HG02884 (cell line): ENCODE measurements at regions not wholly inside any gene's neighbourhood (a gene's known extent, or its start where the extent isn't known, plus 50 kb on each side); places are given as distances from the start of the nearest gene placed in this dataset.
A peak's percentile ranks its signal among the peaks of the same experiment; 100 is the strongest.

Source experiments
- ATAC-seq: cut with Tn5 transposase; IDR thresholded peaks from one replicate; pipeline ENCODE4 v1.9.1; 2021; ENCODE audit warnings: mild to moderate bottlenecking, moderate library complexity; ENCODE audit not compliant: unreplicated experiment

DNA sequence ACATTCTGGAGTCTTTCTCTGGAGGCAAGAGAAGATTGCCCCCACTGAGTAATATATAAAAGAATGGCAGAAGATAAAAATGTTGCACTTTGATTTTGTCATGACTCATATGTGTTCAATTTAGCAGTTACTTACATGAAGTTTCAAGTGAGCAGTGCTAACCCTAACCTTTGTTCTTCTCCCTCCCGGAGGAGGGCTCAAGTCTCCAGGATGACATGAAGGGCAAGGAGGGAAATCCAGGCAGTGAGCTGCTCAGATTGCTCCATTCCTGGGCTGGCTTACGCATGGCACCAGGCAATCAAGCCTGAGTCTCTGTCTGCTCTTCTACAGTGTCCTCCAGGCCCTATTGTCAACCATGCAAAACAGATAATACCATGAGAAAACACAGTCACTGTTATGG lies 322.3 kb downstream of the DUSP6 start:
- no peak for ATAC-seq

DNA sequence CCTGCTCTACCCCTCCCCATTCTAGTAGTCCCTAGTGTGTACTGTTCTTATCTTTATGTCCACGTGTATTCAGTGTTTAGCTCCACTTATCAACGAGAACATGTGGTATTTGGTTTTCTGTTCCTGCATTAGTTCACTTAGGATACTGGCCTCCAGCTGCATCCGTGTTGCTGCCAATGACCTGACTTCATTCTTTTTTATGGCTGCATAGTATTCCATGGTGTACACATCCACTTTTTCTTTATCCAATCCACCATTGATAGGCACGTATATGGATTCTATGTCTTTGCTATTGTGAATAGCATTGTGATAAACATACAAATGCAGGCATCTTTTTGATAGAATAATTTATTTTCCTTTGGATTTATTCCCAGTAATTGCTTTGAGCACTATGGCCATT lies 327.7 kb downstream of the DUSP6 start:
- no peak for ATAC-seq

DNA sequence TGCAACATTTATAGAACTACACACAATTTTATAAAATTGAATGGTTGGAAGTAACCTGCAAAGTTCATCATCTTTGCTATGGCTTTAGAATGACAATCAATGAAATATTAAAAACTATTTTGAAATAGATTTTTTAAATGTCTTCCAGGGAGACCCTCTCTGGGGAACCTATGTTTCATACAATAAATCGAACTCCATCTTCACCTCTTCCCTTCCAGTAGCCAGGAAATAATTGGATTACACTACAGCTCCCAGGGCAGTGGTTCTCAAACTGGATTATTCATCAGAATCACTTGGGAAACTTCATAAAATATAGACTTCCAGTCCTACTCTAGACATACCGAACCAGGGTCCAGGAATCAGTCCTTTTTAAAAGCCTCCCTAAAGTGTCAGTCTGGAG lies 328.4 kb downstream of the DUSP6 start:
- ATAC-seq: no peak

DNA sequence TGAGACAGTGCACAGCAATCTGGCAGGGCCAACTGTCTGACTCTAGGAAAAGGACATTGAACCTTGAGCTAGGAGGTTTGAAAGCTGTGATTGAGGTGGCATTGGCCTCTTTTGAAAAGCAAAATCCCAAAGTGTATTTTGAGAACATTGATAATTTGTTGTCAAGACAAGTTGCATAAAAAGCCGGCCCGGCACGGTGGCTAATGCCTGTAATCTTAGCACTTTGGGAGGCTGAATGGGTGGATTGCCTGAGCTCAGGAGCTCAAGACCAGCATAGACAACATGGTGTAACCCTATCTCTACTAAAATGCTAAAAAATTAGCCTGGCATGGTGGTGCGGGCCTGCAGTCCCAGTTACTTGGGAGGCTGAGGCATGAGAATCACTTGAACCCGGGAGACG lies 331.6 kb downstream of the DUSP6 start:
- no peak for ATAC-seq

DNA sequence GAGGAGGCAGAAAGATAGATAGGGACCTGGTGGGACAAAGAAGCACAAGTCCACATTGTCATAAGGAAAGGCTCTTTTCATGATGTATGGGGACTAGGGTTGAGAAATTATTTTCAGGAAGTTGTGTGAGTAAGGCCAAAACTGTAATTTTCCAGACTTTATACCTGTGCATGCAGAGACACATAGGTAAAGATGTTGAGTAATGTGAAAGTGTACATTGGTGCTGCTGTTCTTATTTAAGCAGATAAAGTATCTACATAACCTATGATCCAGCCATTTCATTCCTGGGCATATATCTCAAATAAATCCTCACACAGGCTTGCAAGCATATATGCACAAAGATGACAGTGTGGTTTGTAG lies 332.2 kb downstream of the DUSP6 start:
- no peak for ATAC-seq

DNA sequence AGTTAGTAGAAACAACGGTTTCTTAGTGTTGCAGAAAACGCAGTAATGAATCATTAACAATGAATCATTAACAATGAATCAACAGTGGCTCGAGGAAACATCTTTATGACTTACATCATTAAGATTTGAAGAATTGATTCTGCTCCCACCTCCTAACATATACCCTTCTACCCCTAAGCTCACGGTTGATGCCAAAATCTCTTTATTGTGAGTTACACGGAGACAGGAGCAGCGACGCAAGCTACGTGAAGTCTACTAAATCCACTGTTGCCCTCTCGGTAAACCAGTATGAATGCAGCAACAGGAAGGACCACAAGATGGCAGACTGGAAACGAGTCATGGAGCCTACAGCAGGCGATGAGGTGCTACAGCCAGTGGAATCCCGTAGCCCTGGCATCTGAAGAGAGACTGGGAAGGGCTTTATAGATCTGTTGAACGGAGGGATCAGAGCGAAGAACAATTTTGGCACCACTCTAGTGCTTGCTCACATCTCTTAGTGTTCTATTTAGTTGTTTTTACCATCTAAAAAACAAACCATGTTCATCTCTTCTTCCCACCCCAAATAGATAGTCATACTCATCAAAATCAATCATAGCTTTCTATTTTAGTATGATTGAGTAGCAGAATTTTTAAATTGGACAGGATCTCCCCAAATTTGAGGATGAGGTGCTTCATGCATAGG lies 332.7 kb downstream of the DUSP6 start:
- peak; percentile 95 for ATAC-seq

DNA sequence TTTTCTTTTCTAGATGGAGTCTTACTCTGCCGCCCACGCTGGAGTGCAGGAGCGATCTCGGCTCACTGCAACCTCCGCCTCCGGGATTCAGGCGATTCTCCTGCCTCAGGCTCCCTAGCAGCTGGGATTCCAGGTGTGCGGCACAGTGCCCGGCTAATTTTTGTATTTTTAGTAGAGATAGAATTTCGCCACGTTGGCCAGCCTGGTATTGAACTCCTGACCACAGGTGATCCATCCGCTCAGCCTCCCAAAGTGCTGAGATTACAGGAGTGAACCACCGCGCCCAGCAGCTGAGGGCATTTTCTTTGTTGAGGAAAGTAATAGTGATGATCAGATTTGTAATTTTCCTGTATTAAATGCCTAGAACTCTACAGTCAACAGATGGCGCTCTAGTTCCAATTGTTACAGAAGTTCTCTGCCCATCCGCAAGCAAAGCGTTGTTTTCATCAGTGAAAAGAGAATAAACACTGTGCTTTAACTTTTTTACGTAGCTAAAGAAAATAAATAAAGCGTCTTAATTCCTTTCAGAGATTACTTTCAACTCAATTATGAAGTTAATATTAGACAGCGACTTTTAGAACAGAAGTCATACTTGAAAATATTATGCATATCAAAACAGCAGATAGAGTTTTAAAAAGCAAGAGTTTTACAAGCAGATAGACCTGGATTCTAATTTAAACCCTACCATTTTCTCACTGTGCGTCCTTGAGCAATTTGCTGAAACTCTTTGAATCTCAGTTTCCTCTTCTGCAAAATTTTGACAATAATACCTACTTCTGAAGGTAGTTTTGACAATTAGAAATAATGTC lies 335.1 kb downstream of the DUSP6 start:
- no peak for ATAC-seq

DNA sequence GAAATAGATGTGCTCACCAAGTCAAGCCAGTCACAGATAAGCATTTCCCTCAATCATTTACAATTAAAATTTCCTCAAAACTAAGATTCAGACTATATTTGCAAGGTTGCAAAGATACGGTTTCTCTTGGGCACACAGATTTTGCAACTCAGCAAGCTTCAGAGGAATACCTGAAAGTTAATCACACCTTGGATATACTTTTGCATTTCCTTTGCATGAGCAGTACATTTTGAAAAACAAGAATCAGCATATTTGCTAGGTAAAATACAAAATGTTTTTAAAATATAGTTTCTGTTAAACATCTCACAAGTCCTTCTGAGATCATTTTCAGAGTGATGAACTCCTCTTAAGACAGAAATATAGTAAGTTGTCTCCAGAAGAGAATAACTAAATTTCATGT lies 336.9 kb downstream of the DUSP6 start:
- no peak for ATAC-seq

DNA sequence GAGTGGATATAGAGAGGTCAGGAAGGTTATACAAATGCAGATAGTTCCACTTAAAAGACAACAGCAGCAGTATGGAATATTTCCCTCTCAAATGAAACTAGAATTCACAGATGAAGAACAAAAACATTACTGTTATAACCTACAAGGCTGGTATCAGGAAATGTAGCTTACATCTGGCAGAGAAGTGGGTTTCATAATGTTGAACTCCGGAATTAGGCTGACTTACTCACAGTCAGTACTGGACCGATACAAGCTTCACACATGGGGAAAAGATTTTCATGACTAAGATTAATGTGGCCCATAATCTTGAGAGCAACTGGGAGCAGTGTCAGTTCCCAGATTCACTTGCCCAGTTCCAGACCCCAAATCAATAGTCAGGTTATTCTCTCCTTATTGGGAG lies 353.9 kb downstream of the DUSP6 start:
- no peak for ATAC-seq

DNA sequence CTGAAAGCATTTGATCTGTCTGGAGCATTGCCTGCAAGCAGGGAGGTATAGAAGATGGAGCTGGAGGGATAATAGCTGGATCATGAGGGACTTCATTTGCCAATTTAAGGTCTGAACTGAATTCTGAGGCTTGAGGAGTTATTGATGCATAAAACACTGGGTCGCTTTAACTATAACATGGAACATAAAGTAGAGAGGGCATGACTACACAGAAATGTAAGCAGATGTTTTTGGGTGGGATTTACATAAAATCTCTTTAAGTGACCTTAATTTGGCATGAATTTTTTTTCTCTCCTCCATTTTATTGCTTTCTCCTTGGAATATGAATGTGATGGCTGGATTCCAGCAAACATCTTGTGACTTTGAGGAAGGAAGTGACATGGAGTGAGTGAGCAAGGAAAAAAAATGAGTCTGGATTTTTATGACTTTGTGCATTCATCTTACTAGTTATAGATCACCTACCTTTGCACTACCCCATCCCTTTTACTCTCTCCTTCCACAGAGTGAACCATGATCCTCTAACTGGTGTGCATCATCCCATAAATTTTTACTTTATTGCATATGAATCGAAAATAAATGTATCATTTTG lies 356.0 kb downstream of the DUSP6 start:
- no peak for ATAC-seq

DNA sequence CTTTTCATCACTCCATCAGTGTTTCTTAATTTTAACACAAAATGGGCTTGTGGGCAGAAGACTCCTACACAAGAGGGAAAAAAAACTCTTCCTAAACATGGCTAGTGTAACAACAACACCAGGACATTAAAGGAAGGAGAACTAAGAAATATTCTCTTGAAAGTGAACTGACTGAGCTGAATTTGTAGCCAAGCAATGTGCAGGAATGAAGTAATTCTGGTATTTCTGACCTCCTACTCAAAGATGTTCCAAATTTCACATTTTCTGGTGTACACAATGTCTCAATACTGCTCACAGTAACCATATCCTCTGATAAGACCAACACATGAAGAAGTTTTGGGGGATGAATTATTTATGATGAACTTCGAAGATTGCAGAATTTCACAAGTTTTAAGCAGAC lies 357.3 kb downstream of the DUSP6 start:
- no peak for ATAC-seq

DNA sequence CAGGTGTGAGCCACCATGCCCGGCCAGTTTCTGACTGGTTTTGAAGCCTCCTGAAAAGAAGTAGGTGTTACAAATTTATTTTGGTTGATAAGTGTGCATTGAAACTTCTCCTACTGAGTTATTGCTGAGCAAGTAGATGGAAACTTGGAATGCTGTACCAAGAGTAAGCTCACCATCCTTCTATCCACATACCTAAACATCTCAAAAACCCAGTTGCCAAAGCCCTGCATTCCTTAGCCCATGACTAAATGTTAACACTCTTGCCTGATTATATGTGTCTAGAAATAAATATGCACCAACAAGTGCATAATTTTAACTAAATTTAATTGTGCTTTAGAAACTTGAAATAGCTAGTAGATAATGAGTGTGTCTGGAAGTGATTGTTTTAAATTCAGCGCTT lies 357.8 kb downstream of the DUSP6 start:
- no peak for ATAC-seq

DNA sequence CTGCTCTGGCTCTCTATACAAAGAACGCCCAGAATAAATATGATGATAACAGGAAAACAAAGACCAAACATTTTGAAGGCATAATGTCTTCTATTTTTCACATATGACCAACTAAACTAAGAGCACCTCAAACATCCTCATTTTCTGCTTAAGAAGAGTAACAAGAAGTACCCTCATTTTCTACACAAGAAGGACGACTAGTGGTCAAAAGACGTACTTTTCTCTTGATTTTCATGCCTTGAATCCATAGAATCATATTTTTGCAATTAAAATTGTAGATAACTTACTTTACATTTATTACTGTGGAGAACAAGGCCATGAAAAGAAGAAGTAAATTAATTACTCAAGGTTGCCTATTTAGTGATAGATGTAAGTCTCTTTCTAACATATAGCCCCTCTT lies 358.6 kb downstream of the DUSP6 start:
- ATAC-seq: no peak

DNA sequence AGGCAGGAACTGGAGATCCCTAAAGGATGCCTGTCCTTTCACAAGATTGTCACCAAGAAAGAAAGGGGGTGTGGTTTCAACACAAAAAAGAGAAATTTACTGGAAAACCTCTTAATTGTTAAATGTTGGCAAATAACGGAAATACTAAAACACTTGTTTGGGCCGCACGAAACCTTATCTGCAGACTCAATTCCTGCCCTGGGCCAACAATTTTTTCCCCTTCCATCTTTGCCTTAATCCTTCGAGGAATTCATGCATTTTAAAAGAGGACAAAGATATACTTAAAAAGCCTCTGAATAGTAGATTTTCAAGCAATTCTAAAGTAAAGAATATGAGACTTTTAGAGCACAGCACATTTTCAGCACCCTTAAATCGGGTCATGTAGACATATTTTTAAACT lies 366.2 kb downstream of the DUSP6 start:
- ATAC-seq: no peak

DNA sequence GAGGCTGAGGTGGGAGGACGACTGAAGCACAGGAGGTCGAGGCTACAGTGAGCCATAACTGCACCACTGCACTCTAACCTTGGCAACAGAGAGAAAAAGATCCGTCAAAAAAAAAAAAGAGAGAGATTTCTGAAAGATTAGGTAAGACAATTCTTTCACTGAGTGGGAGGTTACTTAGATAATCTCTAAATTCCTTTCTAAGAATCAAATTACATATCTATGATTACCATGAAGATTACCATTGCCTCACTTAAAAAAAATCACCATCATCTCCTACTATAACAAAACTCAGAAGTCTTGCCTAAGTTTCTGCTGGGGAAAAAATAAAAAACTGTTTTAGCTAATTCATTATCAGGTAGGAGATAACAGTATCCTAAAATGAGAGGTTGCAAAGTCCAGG lies 366.7 kb downstream of the DUSP6 start:
- ATAC-seq: no peak

DNA sequence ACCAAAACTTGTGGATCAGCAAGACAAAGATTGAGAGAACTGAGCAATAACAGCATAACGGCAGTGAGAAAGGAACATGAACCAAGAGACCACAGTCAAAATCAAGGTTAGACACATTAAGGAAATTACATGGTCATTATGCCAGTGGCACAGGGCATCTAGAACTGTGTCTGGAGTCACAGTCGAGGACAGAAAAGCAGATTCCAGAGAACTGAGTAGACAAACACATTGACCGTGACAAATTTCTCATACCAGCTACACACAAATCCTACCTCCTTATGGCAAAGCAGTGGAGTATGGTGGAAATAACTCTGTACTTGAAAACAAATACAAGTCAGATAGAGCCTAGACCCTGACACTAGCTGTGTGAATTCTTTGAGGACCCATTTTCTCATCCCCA lies 367.3 kb downstream of the DUSP6 start:
- no peak for ATAC-seq

DNA sequence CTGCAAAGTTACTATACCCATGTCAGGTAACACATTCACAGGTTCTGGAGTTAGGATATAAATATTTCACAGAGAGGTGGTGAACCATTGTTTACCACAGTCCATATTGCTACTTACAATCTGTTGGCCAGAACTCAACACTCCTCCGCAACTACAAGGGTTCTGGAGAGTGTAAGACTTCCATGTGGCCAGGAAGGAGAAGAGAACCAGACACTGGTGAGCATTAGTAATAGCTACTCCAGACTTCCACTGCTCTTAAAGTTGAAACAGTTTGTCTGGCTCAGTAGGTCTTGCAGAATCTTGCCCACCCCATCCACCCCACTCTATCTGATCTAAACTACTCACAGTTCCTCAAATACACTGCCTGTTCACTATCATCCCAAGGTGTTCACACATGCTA lies 369.6 kb downstream of the DUSP6 start:
- ATAC-seq: no peak

DNA sequence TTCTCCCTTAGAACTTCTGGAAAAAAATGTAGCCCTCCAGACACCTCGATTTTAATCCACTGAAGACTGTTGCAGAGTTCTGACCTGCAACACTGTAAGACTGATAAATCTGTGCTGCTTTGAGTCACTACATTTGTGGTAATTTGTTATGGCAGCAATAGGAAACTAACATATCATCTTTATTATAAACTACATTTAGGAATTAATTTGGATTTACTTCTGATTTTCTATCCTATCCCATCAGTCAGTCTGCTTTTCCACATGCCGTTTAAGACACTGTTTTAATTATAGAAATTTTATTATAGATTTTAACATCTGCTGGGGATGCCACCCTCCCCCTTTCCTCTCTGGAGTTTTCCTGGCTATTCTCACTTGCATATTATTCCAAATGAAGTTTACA lies 375.2 kb downstream of the DUSP6 start:
- ATAC-seq: no peak

DNA sequence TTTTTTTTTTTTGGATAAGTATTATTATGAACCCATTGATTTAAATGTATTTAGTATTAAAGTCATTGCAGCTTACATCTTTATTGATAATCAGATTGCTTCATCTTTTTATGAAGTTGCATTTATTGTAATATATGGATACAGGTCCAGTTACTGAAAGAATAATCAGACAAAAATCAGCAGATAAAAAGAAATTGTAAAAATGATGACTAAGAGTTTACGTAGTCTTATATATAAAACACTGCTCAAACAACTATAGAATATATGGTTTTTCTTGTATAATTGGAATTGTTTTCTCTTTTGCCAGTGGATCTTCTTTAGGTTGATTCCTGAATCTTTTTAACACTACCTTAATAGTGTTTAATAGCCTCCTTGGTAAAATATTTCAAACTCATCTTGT lies 378.3 kb downstream of the DUSP6 start:
- no peak for ATAC-seq

DNA sequence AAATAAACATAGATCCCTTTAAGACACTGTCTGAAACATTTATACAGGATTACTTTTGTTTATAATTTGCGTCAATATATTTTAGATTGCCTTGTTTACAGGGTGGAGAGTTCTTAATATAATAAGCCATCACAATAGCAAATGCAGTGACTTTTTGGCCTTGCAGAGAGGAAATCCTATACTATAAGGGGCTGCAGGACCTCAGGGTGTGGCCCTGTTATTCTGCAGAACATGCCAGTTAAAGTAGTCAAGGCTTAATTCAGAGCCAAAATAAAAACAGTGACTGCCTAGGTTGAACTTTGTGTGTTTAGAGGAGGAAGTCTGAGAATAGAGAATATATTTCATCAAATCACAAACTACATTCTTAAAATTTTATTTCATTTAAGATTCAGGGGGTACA lies 381.6 kb downstream of the DUSP6 start:
- no peak for ATAC-seq

DNA sequence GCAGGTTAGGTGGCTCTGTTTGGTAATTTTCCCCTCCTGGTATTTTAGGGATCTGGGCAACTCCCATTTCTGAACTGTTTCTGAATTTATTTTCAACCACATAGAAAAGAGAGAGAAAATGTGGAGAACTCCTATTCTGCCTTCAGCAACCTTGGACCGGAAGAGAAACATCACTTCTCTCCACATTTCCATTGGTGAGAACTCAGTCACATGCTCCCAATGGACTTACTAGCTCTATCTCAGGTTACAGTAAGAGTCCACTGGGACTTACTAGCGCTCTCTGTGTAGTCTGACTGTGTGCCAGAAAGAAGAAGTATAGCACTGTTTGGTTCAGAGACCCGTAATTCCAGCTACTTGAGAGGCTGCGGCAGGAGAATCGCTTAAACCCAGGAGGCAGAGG lies 383.2 kb downstream of the DUSP6 start:
- no peak for ATAC-seq

DNA sequence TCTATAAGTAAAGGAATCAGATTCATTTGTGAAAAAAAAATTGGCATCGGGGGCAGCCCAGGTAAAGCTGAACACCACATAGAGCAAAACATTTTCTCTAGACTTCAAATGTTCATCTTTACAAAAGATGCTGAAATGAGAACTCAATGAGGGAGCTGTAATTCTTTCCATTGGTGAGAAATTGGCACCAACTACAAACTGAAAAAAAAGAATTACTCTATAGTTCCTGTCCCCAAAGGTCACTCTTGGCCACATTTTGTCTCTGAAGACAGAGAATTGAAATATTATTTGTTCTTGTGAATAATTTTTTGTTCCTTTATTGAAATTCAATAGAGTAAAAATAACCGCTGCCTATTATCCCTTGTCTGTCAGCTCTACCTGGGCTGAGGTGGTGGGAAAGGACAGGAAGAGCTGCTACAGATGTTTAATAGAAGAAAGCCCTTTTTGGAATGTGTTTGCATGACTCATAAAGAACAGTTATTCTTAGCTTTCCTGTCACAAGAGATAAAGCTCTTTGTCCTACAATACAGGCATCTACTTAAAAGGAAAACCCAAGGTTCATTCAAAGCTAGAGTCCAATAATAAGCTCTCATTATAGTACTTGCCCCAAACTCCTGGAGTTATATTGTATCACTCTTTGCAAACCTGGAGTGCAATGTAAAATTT lies 380.1 kb upstream of the KITLG start:
- no peak for ATAC-seq
